Trophoblast cell (in vitro differentiated cells and primary cell): ENCODE measurements at regions not wholly inside any gene's neighbourhood (a gene's known extent, or its start where the extent isn't known, plus 50 kb on each side); places are given as distances from the start of the nearest gene placed in this dataset.

Experiments
- DNase-seq, 2 donors: peaks; one replicate each; pipeline ENCODE4 v3.0.0-alpha.2; 2016
- H2AFZ ChIP-seq: 2 replicates; pipeline ENCODE4 v1.6.1; 2013; ENCODE audit warnings: low read length, moderate library complexity, mild to moderate bottlenecking; ENCODE audit not compliant: insufficient read depth, poor library complexity
- H2AK5ac ChIP-seq: 2 replicates; pipeline ENCODE4 v1.6.1; 2013; ENCODE audit warnings: mild to moderate bottlenecking, low read length
- H2BK120ac ChIP-seq: 2 replicates; pipeline ENCODE4 v1.6.1; 2013; ENCODE audit warnings: low read length, mild to moderate bottlenecking, moderate library complexity; ENCODE audit not compliant: insufficient read depth, poor library complexity
- H2BK12ac ChIP-seq: 2 replicates; pipeline ENCODE4 v1.6.1; 2013; ENCODE audit warnings: mild to moderate bottlenecking, low read length, moderate library complexity
- H2BK5ac ChIP-seq: 2 replicates; pipeline ENCODE4 v1.6.1; 2013; ENCODE audit warnings: low read length, low read depth, moderate library complexity, mild to moderate bottlenecking; ENCODE audit not compliant: poor library complexity
- H3K14ac ChIP-seq: 2 replicates; pipeline ENCODE4 v1.6.1; 2013; ENCODE audit warnings: mild to moderate bottlenecking, low read length
- H3K18ac ChIP-seq: 2 replicates; pipeline ENCODE4 v1.6.1; 2013; ENCODE audit warnings: mild to moderate bottlenecking, low read length
- H3K23ac ChIP-seq: 2 replicates; pipeline ENCODE4 v1.6.1; 2013; ENCODE audit warnings: low read length
- H3K27ac ChIP-seq: 2 replicates; pipeline ENCODE4 v1.5.1; 2013; ENCODE audit warnings: low read depth, mild to moderate bottlenecking, inconsistent platforms, low read length, moderate library complexity
- H3K27me3 ChIP-seq: 2 replicates; pipeline ENCODE4 v1.6.1; 2013; ENCODE audit warnings: inconsistent platforms, mild to moderate bottlenecking, low read length, moderate library complexity; ENCODE audit not compliant: insufficient read depth
- H3K36me3 ChIP-seq, 2 experiments: 1 replicate in 1 of 2; 2 replicates in 1 of 2; pipeline ENCODE4 v1.6.1; 2013; ENCODE audit warnings: low read length in 2 of 2, mild to moderate bottlenecking in 2 of 2, moderate library complexity in 1 of 2; ENCODE audit not compliant: insufficient read depth in 2 of 2, control insufficient read depth in 1 of 2
- H3K4ac ChIP-seq: 2 replicates; pipeline ENCODE4 v1.6.1; 2013; ENCODE audit warnings: low read depth, mild to moderate bottlenecking, low read length, moderate library complexity
- H3K4me1 ChIP-seq, 2 experiments: 1 replicate in 1 of 2; 2 replicates in 1 of 2; pipeline ENCODE4 v1.6.1; 2013; ENCODE audit warnings: low read length in 2 of 2, mild to moderate bottlenecking in 2 of 2, moderate library complexity in 1 of 2; ENCODE audit not compliant: insufficient read depth in 2 of 2, control insufficient read depth in 1 of 2
- H3K4me2 ChIP-seq: 2 replicates; pipeline ENCODE4 v1.6.1; 2013; ENCODE audit warnings: inconsistent platforms, mild to moderate bottlenecking, low read length, moderate library complexity
- H3K4me3 ChIP-seq: 2 replicates; pipeline ENCODE4 v1.5.1; 2013; ENCODE audit warnings: mild to moderate bottlenecking, low read depth, low read length, inconsistent platforms
- H3K79me1 ChIP-seq: one replicate; pipeline ENCODE4 v1.6.1; 2013; ENCODE audit warnings: low read length
- H3K79me2 ChIP-seq: 2 replicates; pipeline ENCODE4 v1.6.1; 2013; ENCODE audit warnings: low read length, mild to moderate bottlenecking; ENCODE audit not compliant: control insufficient read depth, insufficient read depth, poor library complexity
- H3K9ac ChIP-seq: 2 replicates; pipeline ENCODE4 v1.6.1; 2013; ENCODE audit warnings: mild to moderate bottlenecking, low read length
- H3K9me3 ChIP-seq: 2 replicates; pipeline ENCODE4 v1.6.1; 2013; ENCODE audit warnings: low read depth, mild to moderate bottlenecking, control low read depth, inconsistent platforms, low read length; ENCODE audit not compliant: insufficient read depth
- H4K12ac ChIP-seq: 2 replicates; pipeline ENCODE4 v1.6.1; 2013; ENCODE audit warnings: low read depth, mild to moderate bottlenecking, low read length, moderate library complexity
- H4K8ac ChIP-seq: 2 replicates; pipeline ENCODE4 v1.6.1; 2013; ENCODE audit warnings: low read depth, mild to moderate bottlenecking, low read length, moderate library complexity
- H4K91ac ChIP-seq: one replicate; pipeline ENCODE4 v1.6.1; 2013; ENCODE audit warnings: low read depth, mild to moderate bottlenecking, low read length, moderate library complexity
- WGBS: extraction: QIAGEN DNeasy Blood & Tissue Kit; methylation state at CpG from one replicate; pipeline ENCODE4 v1.1.7; 2013; ENCODE audit warnings: missing lambda C conversion rate; ENCODE audit not compliant: insufficient read length, insufficient coverage; ENCODE audit errors: extremely low coverage; 5-methylcytosine and 5-hydroxymethylcytosine counted together

- no peak overlapping the region for H3K4me2 ChIP-seq
- WGBS: no CpG with 5 or more reads among the region's 3 CpGs
- H3K9ac ChIP-seq: no peak overlapping the region
- H3K4me3 ChIP-seq: no peak overlapping the region
- no peak overlapping the region for H3K14ac ChIP-seq
- no peak overlapping the region for H2AFZ ChIP-seq
- H2BK5ac ChIP-seq: no peak overlapping the region
- no peak overlapping the region for H4K8ac ChIP-seq
- no peaks in the 10 kb centered on the region for H3K79me2 ChIP-seq
- H2AK5ac ChIP-seq: no peak overlapping the region
- H2BK12ac ChIP-seq: no peak overlapping the region
- no peaks in the 10 kb centered on the region for H3K36me3 ChIP-seq
- H4K91ac ChIP-seq: no peak overlapping the region
- no peak overlapping the region for H3K18ac ChIP-seq
- no peak overlapping the region for H3K4ac ChIP-seq
- H2BK120ac ChIP-seq: no peak overlapping the region
- H3K9me3 ChIP-seq: no peaks in the 10 kb centered on the region
- H3K23ac ChIP-seq: no peak overlapping the region
- H3K27ac ChIP-seq: no peak overlapping the region
- no peak for DNase-seq
- H3K4me1 ChIP-seq: no peaks in the 10 kb centered on the region
- no peak overlapping the region for H4K12ac ChIP-seq
- no peaks in the 10 kb centered on the region for H3K27me3 ChIP-seq
- no peaks in the 10 kb centered on the region for H3K79me1 ChIP-seq
Observed at GRCh38 chr11:25769287-25769686, 562.6 kb upstream of the ANO3 start.

- no peaks in the 10 kb centered on the region for H3K27me3 ChIP-seq
- H3K36me3 ChIP-seq: no peaks in the 10 kb centered on the region
- H3K79me2 ChIP-seq: no peaks in the 10 kb centered on the region
- H3K18ac ChIP-seq: no peak overlapping the region
- H3K23ac ChIP-seq: no peak overlapping the region
- no peak overlapping the region for H3K9ac ChIP-seq
- H3K79me1 ChIP-seq: no peaks in the 10 kb centered on the region
- H3K14ac ChIP-seq: no peak overlapping the region
- no peak overlapping the region for H2AK5ac ChIP-seq
- no peak overlapping the region for H3K27ac ChIP-seq
- H3K4me3 ChIP-seq: no peak overlapping the region
- H2AFZ ChIP-seq: no peak overlapping the region
- H3K9me3 ChIP-seq: no peaks in the 10 kb centered on the region
- no peak overlapping the region for H4K8ac ChIP-seq
- H4K12ac ChIP-seq: no peak overlapping the region
- no CpG with 5 or more reads among the region's 4 CpGs for WGBS
- no peak overlapping the region for H4K91ac ChIP-seq
- H2BK12ac ChIP-seq: no peak overlapping the region
- no peak overlapping the region for H3K4ac ChIP-seq
- no peak overlapping the region for H2BK120ac ChIP-seq
- DNase-seq: no peak
- no peak overlapping the region for H2BK5ac ChIP-seq
- no peaks in the 10 kb centered on the region for H3K4me1 ChIP-seq
- H3K4me2 ChIP-seq: no peak overlapping the region
Observed at GRCh38 chr11:25771605-25772004, 560.3 kb upstream of the ANO3 start.

GRCh38 chr11:25775603-25776002 is 556.3 kb upstream of the ANO3 start:
- Histone ChIP-seq H3K14ac (no peak overlapping the region), H3K4me1 (no peaks in the 10 kb centered on the region), H3K27ac (no peak overlapping the region), H3K79me1 (no peaks in the 10 kb centered on the region), H4K8ac (no peak overlapping the region), H3K9ac (no peak overlapping the region), H3K4me2 (no peak overlapping the region), H4K91ac (no peak overlapping the region), H2AK5ac (no peak overlapping the region), H2BK12ac (no peak overlapping the region), H3K9me3 (no peaks in the 10 kb centered on the region), H2BK120ac (no peak overlapping the region), H3K27me3 (no peaks in the 10 kb centered on the region), H3K79me2 (no peaks in the 10 kb centered on the region), H3K36me3 (no peaks in the 10 kb centered on the region), H3K23ac (no peak overlapping the region), H2BK5ac (no peak overlapping the region), H3K4ac (no peak overlapping the region), H4K12ac (no peak overlapping the region), H3K18ac (no peak overlapping the region), H2AFZ (no peak overlapping the region), H3K4me3 (no peak overlapping the region)
- WGBS: no CpG with 5 or more reads among the region's 1 CpG
- no peak for DNase-seq

- Histone ChIP-seq H2BK12ac (no peak overlapping the region), H3K4me1 (no peaks in the 10 kb centered on the region), H2AFZ (no peak overlapping the region), H3K9ac (no peak overlapping the region), H3K27me3 (no peaks in the 10 kb centered on the region), H2BK5ac (no peak overlapping the region), H3K79me2 (no peaks in the 10 kb centered on the region), H3K4me2 (no peak overlapping the region), H4K12ac (no peak overlapping the region), H3K4me3 (no peak overlapping the region), H3K18ac (no peak overlapping the region), H3K4ac (no peak overlapping the region), H3K23ac (no peak overlapping the region), H2BK120ac (no peak overlapping the region), H3K9me3 (no peaks in the 10 kb centered on the region), H3K14ac (no peak overlapping the region), H4K8ac (no peak overlapping the region), H3K27ac (no peak overlapping the region), H3K36me3 (no peaks in the 10 kb centered on the region), H4K91ac (no peak overlapping the region), H2AK5ac (no peak overlapping the region), H3K79me1 (no peaks in the 10 kb centered on the region)
- no CpG with 5 or more reads among the region's 1 CpG for WGBS
- no peak for DNase-seq
Observed at GRCh38 chr11:25776238-25776637, 555.7 kb upstream of the ANO3 start.
